Bronchial epithelial cell (primary cell): ENCODE measurements at regions not wholly inside any gene's neighbourhood (a gene's known extent, or its start where the extent isn't known, plus 50 kb on each side); places are given as distances from the start of the nearest gene placed in this dataset.

Experiments
- DNase-seq: peaks from one replicate; pipeline ENCODE4 v3.0.0-alpha.2; 2010; ENCODE audit warnings: low read depth
- FAIRE-seq: peaks from 2 replicates; lab custom pipeline; 2011; peaks lifted over from hg19 to GRCh38; lab: Jason Lieb, UNC
- H3K27me3 ChIP-seq: 2 replicates; pipeline ENCODE4 v1.5.1; 2011; ENCODE audit warnings: low read length; ENCODE audit not compliant: control insufficient read depth, insufficient read depth
- H3K36me3 ChIP-seq: 2 replicates; pipeline ENCODE4 v1.5.1; 2011; ENCODE audit warnings: low read length; ENCODE audit not compliant: control insufficient read depth, insufficient read depth
- H3K4me3 ChIP-seq: 2 replicates; pipeline ENCODE4 v1.5.1; 2011; ENCODE audit warnings: mild to moderate bottlenecking, low read depth, low read length, control low read depth
- TF ChIP-seq, protein P1 (sequence below): IDR thresholded peaks from 2 replicates; pipeline ENCODE4 v1.5.1; 2011; ENCODE audit warnings: mild to moderate bottlenecking, moderate library complexity, low read length, control low read depth, inconsistent platforms; ENCODE audit not compliant: insufficient read depth, severe bottlenecking

DNA sequence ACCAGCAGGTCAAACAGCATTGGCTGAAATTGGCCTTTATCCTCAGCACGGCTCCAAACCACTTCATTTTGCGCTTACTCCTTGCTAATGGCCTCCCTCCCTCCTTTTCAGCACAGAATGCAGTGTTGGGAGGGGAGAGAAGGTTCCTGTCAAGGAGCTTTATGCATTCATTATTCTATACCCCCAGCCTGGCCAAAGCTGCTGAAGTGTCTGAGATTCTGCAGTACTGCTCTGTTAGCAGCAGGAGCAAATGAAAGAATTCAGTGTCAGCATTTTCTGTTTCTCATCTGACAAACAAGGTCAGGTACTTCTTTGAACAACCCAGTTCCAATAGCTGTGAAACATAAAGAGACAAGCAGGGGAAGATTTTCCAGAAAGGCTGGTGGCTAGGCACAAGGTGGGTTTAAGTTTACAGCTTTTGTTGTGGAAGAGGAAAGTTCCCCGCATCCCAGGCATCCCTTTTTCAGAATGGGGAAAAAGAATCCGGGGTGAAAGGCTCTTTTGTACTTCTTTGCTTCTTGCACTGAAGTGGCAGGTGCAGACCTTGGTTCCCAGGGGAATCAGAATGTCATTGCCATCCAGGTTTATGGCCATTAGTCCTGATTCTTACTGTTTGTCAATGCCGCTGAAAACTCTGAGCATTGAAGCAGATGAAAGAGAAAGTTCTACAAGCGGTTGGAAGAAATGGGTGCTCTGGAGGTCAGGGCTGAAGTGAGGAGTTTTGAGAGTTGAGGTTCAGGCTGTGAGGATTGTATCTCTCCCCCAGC lies 109.3 kb upstream of the APC start:
- H3K27me3 ChIP-seq: peaks cover 5% of the 10 kb centered on the region

GRCh38 chr5:112630246-112631009 lies 107.3 kb upstream of the APC start:
- peak; percentile 83 for DNase-seq
- no peak for FAIRE-seq
- peaks cover 5% of the 10 kb centered on the region for H3K27me3 ChIP-seq
- H3K4me3 ChIP-seq: no peak overlapping the region
- TF ChIP-seq, protein P1, sequence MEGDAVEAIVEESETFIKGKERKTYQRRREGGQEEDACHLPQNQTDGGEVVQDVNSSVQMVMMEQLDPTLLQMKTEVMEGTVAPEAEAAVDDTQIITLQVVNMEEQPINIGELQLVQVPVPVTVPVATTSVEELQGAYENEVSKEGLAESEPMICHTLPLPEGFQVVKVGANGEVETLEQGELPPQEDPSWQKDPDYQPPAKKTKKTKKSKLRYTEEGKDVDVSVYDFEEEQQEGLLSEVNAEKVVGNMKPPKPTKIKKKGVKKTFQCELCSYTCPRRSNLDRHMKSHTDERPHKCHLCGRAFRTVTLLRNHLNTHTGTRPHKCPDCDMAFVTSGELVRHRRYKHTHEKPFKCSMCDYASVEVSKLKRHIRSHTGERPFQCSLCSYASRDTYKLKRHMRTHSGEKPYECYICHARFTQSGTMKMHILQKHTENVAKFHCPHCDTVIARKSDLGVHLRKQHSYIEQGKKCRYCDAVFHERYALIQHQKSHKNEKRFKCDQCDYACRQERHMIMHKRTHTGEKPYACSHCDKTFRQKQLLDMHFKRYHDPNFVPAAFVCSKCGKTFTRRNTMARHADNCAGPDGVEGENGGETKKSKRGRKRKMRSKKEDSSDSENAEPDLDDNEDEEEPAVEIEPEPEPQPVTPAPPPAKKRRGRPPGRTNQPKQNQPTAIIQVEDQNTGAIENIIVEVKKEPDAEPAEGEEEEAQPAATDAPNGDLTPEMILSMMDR: no peak
- no peaks in the 10 kb centered on the region for H3K36me3 ChIP-seq

More for the DNA sequence above, 109.3 kb upstream of the APC start:
- no peak for FAIRE-seq
- TF ChIP-seq, protein P1: no peak
- H3K36me3 ChIP-seq: no peaks in the 10 kb centered on the region
- H3K4me3 ChIP-seq: no peak overlapping the region
- DNase-seq: no peak

- H3K27me3 ChIP-seq: no peaks in the 10 kb centered on the region
- no peak overlapping the region for H3K4me3 ChIP-seq
- no peak for FAIRE-seq
- no peaks in the 10 kb centered on the region for H3K36me3 ChIP-seq
- no peak for DNase-seq
- TF ChIP-seq, protein P1: no peak
Measured at GRCh38 chr5:112634166-112634565, 103.5 kb upstream of the APC start.

DNA sequence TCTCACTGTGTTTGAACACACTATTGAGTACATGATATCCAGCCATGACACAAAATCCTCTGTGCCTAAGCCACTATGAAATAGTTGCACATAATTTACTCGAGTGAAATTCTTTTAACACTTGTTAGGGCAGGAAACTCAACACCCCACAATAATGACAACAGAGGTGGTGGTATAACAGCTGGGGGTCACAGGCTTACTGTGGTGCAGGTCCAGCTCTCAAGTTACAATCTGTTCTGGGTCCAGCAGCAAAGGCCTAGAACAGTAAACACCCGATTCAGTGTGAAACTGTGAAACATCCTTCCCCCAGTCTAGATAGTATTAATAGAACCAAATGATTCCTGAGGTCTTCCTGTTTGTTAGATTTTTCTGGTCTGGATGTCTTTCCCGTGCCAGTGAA lies 102.9 kb upstream of the APC start:
- Histone ChIP-seq H3K4me3 (no peak overlapping the region), H3K36me3 (no peaks in the 10 kb centered on the region), H3K27me3 (no peaks in the 10 kb centered on the region)
- TF ChIP-seq, protein P1: no peak
- DNase-seq: no peak
- FAIRE-seq: no peak

DNA sequence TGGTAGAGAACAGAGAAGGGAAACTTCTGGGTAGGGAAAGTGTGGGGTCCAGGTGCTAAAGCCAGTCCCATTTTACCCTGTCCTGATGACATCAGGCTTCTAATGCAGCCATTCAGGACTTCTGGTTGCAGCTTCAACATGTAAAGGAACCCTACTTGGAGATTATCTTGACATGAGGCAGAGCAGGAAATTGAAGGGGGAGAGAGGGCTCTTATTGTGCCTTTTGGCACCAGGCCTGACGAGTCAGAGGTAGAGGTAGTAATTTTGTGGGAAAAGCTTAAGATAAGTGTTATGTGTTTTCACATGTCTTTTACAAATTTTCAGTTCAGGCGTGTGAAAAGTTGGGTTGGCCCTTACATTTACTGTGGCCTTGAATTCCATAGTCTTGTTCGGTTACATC lies 102.4 kb upstream of the APC start:
- DNase-seq (peak; percentile 42), FAIRE-seq (no peak)
- TF ChIP-seq, protein P1: no peak
- Histone ChIP-seq H3K4me3 (no peak overlapping the region), H3K27me3 (no peaks in the 10 kb centered on the region), H3K36me3 (no peaks in the 10 kb centered on the region)
